OCI-LY3 (cell line): ENCODE measurements at regions not wholly inside any gene's neighbourhood (a gene's known extent, or its start where the extent isn't known, plus 50 kb on each side); places are given as distances from the start of the nearest gene placed in this dataset.

ENCODE experiments used
- H2AFZ ChIP-seq: fragments of 200-600, 300-600 bp; shearing (Covaris generic); 2 replicates; pipeline ENCODE4 v1.6.0; 2014; ENCODE audit warnings: antibody characterized with exemption, low read depth, low read length
- H3K27ac ChIP-seq: fragments of 200-600, 300-600 bp; sonication (generic); 2 replicates; pipeline ENCODE4 v1.5.1; 2014; ENCODE audit warnings: mild to moderate bottlenecking, low read length, moderate library complexity, mixed read lengths
- H3K27me3 ChIP-seq: fragments of 200-600, 300-600 bp; sonication (generic); 2 replicates; pipeline ENCODE4 v1.6.1; 2014; ENCODE audit warnings: low read depth, low read length, mixed read lengths
- H3K36me3 ChIP-seq: fragments of 200-600, 300-600 bp; sonication (generic); replicated peaks from 2 replicates; pipeline ENCODE3; 2014; ENCODE audit warnings: low read depth, low read length, mixed read lengths
- H3K4me1 ChIP-seq: fragments of 300-600, 200-600 bp; sonication (generic); 2 replicates; pipeline ENCODE4 v1.6.1; 2014; ENCODE audit warnings: low read length, mixed read lengths
- H3K4me2 ChIP-seq: fragments of 200-600, 300-600 bp; sonication (generic); 2 replicates; pipeline ENCODE4 v1.6.1; 2014; ENCODE audit warnings: low read length, mixed read lengths
- H3K4me3 ChIP-seq: fragments of 300-600, 200-600 bp; sonication (generic); 2 replicates; pipeline ENCODE4 v1.5.1; 2014; ENCODE audit warnings: antibody characterized with exemption, mild to moderate bottlenecking, low read length, moderate library complexity
- H3K79me2 ChIP-seq: fragments of 300-600, 200-600 bp; shearing (Covaris generic); 2 replicates; pipeline ENCODE4 v1.6.1; 2014; ENCODE audit warnings: mild to moderate bottlenecking, low read length, mixed read lengths
- H3K9ac ChIP-seq: fragments of 300-600, 200-600 bp; shearing (Covaris generic); 2 replicates; pipeline ENCODE4 v1.6.0; 2014; ENCODE audit warnings: mild to moderate bottlenecking, low read length, moderate library complexity
- H3K9me3 ChIP-seq: fragments of 200-600, 300-600 bp; shearing (Covaris generic); 2 replicates; pipeline ENCODE4 v1.6.1; 2014; ENCODE audit warnings: low read length, mixed read lengths; ENCODE audit not compliant: insufficient read depth
- H4K20me1 ChIP-seq: fragments of 200-600, 300-600 bp; sonication (generic); 2 replicates; pipeline ENCODE4 v1.6.1; 2016; ENCODE audit warnings: low read length, mixed read lengths; ENCODE audit not compliant: insufficient read depth
- CTCF ChIP-seq: fragments of 200-600, 300-600 bp; sonication (generic); IDR thresholded peaks from 2 replicates; pipeline ENCODE4 v1.5.1; 2014; ENCODE audit warnings: antibody characterized with exemption, low read length, low read depth
- EZH2phosphoT487 ChIP-seq: fragments of 200-600 bp; shearing (Covaris generic); IDR thresholded peaks from 2 replicates; pipeline ENCODE4 v1.6.1; 2018; ENCODE audit warnings: antibody characterized with exemption, mixed run types, low read depth

DNA sequence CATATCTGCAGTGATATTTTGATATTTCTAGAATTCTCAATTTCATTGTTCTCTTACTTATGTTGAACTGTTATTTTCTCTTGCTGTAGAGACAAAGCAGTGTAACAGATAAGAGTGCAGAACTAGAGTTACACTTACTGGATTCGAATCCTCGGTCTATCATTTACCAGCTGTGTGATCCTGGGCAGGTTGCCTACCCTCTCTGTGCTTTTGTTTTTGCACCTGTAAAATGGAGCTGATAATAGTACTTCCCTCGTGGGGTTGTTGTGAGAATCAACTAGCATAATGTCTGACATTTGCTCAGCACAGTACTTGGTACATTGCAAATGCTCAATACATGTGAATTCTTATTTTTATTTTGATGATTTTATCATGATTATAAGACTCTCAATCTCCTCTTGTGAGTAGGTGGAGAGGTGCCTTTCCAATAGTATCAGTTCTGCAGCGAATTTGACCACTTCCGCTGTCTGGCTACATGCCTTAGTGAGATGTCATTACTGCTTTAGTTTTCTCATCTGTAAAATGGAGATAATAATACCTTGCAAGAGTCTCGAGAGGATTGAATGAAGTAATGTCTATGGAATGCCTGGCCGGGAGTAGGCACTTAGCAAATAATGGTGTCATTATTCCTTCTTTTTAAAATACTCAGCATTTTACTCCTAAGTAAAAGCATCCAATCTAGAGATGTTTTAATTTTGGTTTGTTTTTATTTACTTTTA is 312.2 kb upstream of the MAF start:
- no peak overlapping the region for H3K27ac ChIP-seq
- TF ChIP-seq EZH2phosphoT487 (no peak), CTCF (no peak)

DNA sequence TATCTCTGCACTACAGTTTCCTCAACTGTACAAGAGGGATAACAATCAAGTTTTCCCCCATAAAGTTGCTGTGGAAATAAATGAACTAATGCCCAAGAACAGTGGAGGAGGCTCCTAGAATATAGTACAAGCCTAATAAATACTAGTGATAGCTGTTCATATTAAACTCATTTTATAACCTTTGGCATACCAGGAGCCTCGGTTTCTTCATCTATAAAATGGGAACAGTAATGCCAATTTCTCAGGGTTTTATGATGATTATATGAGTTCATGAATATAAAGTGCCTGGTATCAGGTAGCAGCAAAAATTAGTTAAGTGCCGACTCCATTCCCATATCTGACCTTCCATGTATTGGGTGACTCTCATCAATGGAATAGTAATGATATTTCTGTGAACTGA is 311.1 kb upstream of the MAF start:
- Histone ChIP-seq H3K27ac (no peak overlapping the region), H3K9me3 (no peaks in the 10 kb centered on the region), H3K79me2 (no peaks in the 10 kb centered on the region), H3K4me3 (no peak overlapping the region), H3K9ac (no peak overlapping the region), H4K20me1 (no peaks in the 10 kb centered on the region), H2AFZ (no peak overlapping the region), H3K27me3 (no peaks in the 10 kb centered on the region), H3K4me2 (no peak overlapping the region), H3K36me3 (no peaks in the 10 kb centered on the region), H3K4me1 (no peaks in the 10 kb centered on the region)
- TF ChIP-seq EZH2phosphoT487 (no peak), CTCF (no peak)

More for the DNA sequence above, 312.2 kb upstream of the MAF start:
- H4K20me1 ChIP-seq = no peaks in the 10 kb centered on the region
- no peaks in the 10 kb centered on the region for H3K36me3 ChIP-seq
- H3K27me3 ChIP-seq = no peaks in the 10 kb centered on the region
- no peak overlapping the region for H3K4me2 ChIP-seq
- H3K9me3 ChIP-seq = no peaks in the 10 kb centered on the region
- no peaks in the 10 kb centered on the region for H3K79me2 ChIP-seq
- H3K4me1 ChIP-seq = no peaks in the 10 kb centered on the region
- no peak overlapping the region for H3K4me3 ChIP-seq
- H2AFZ ChIP-seq = no peak overlapping the region
- no peak overlapping the region for H3K9ac ChIP-seq

GRCh38 chr16:79909571-79909970 is 309.0 kb upstream of the MAF start:
- no peak overlapping the region for H3K27ac ChIP-seq
- no peak overlapping the region for H3K9ac ChIP-seq
- H2AFZ ChIP-seq = no peak overlapping the region
- H4K20me1 ChIP-seq = no peaks in the 10 kb centered on the region
- no peaks in the 10 kb centered on the region for H3K27me3 ChIP-seq
- H3K4me2 ChIP-seq = no peak overlapping the region
- no peaks in the 10 kb centered on the region for H3K36me3 ChIP-seq
- H3K9me3 ChIP-seq = no peaks in the 10 kb centered on the region
- H3K79me2 ChIP-seq = no peaks in the 10 kb centered on the region
- H3K4me1 ChIP-seq = no peaks in the 10 kb centered on the region
- no peak overlapping the region for H3K4me3 ChIP-seq
- TF ChIP-seq CTCF (no peak), EZH2phosphoT487 (no peak)

- Histone ChIP-seq H3K4me2 (no peak overlapping the region), H3K36me3 (no peaks in the 10 kb centered on the region), H2AFZ (no peak overlapping the region), H3K27ac (no peak overlapping the region), H3K79me2 (no peaks in the 10 kb centered on the region), H3K27me3 (no peaks in the 10 kb centered on the region), H3K9me3 (no peaks in the 10 kb centered on the region), H3K9ac (no peak overlapping the region), H3K4me1 (no peaks in the 10 kb centered on the region), H4K20me1 (no peaks in the 10 kb centered on the region), H3K4me3 (no peak overlapping the region)
- TF ChIP-seq EZH2phosphoT487 (no peak), CTCF (no peak)
Measured at GRCh38 chr16:79903471-79903870, 302.9 kb upstream of the MAF start.
